ENCODE measurements at regions not wholly inside any gene's neighbourhood (a gene's known extent, or its start where the extent isn't known, plus 50 kb on each side); places are given as distances from the start of the nearest gene placed in this dataset.

DNA sequence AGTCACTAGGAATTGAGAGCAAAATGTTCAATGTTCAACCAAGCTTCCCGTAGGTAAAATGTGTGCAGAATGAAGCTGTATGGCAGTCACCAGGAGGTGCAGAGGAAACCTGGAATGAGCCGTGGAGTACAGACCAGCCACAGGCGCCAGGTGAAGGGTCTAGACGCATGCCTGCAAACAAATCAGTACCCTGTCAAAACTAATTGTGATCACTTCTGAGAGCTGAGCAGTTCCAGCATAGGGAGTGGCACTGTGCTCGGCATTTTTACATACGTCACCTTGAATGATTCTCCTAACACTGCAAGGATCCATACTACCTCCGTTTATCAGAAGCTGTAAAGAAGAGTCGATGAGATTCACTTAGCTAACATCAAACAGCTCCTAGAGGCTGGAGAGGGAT, 346.1 kb upstream of the ID2 start:
- no peaks in the 10 kb centered on the region for H3K4me1 ChIP-seq
- TF ChIP-seq CTCF (IDR thresholded peaks at IDR 0.05) (no peak), EP300 (IDR thresholded peaks at IDR 0.05) (no peak), POLR2A (IDR thresholded peaks at IDR 0.05) (no peak), POLR2AphosphoS5 (IDR thresholded peaks at IDR 0.05) (no peak)
- DNase-seq = no peak
- H3K4me3 ChIP-seq = no peak overlapping the region
- 83 to 90% (median 89%) methylated on average over 8 of the region's 8 CpGs for WGBS, 5 donors
- no peaks in the 10 kb centered on the region for H3K36me3 ChIP-seq
- no peaks in the 10 kb centered on the region for H3K27me3 ChIP-seq
- no peak overlapping the region for H3K27ac ChIP-seq
- H3K9me3 ChIP-seq = no peaks in the 10 kb centered on the region
- intact Hi-C loops (cut with DNase I; ENCODE audit: low total_unique reads) = no loop called here

GRCh38 chr2:8337321-8337720, 344.5 kb upstream of the ID2 start:
- Histone ChIP-seq H3K27me3 (no peaks in the 10 kb centered on the region), H3K36me3 (no peaks in the 10 kb centered on the region), H3K9me3 (no peaks in the 10 kb centered on the region), H3K4me3 (no peak overlapping the region), H3K27ac (no peak overlapping the region), H3K4me1 (no peaks in the 10 kb centered on the region)
- intact Hi-C loops (cut with DNase I; ENCODE audit: low total_unique reads) = no loop called here
- DNase-seq = peak in 1 of 2 donors; percentile 35
- TF ChIP-seq CTCF (IDR thresholded peaks at IDR 0.05) = no peak
- no peak for TF ChIP-seq EP300 (IDR thresholded peaks at IDR 0.05)
- TF ChIP-seq POLR2A (IDR thresholded peaks at IDR 0.05) = no peak
- TF ChIP-seq POLR2AphosphoS5 (IDR thresholded peaks at IDR 0.05) = no peak
- 79 to 88% (median 83%) methylated on average over 4 of the region's 4 CpGs for WGBS, 5 donors

DNA sequence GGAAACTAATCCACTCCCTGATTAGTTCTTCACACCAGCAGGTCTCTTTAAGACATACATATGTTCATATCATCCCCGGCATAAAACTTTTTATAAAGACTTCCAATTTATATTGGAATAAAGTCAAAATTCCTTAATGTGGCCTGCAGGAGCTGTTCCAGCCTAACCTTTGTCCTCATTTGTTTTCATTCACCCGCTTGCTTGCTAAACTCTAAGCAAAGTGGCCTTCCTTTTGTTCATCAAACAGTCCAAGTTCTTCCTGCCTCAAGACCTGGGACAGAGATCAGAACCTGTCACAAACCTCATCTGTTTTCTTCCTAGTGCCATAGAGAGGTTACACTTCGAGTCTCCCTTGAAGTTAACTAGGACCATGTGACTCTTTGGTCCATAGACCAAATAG, 339.4 kb upstream of the ID2 start:
- TF ChIP-seq CTCF (IDR thresholded peaks at IDR 0.05) = no peak
- TF ChIP-seq POLR2AphosphoS5 (IDR thresholded peaks at IDR 0.05) = no peak
- TF ChIP-seq EP300 (IDR thresholded peaks at IDR 0.05) = no peak
- no peak for TF ChIP-seq POLR2A (IDR thresholded peaks at IDR 0.05)
- WGBS, 5 donors = 35 to 52% (median 46%) methylated on average over 3 of the region's 3 CpGs
- no peaks in the 10 kb centered on the region for H3K27me3 ChIP-seq

DNA sequence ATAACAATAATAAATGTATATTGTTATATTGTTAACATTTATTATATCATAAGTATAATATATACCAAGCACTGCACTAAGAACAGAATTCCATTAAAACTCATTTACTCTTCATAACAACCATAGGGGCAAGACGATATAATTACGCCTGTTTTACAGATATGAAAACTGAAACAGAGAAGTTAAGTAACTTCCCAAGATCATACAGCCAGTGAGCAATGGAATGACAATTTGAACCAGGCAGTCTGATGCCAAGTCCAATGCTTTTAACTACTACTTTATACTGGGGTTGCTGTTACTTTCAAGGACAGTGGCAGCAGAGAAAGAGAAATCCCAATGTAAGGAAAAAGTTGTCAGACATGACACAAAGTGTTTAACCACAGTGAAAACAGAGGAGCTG, 338.8 kb upstream of the ID2 start:
- TF ChIP-seq POLR2A (IDR thresholded peaks at IDR 0.05) (no peak), CTCF (IDR thresholded peaks at IDR 0.05) (no peak), POLR2AphosphoS5 (IDR thresholded peaks at IDR 0.05) (no peak), EP300 (IDR thresholded peaks at IDR 0.05) (no peak)
- Histone ChIP-seq H3K36me3 (no peaks in the 10 kb centered on the region), H3K27me3 (no peaks in the 10 kb centered on the region), H3K9me3 (no peaks in the 10 kb centered on the region), H3K4me3 (no peak overlapping the region), H3K27ac (no peak overlapping the region), H3K4me1 (no peaks in the 10 kb centered on the region)
- 93 to 98% (median 95%) methylated on average over 2 of the region's 2 CpGs for WGBS, 5 donors
- DNase-seq = no peak
- intact Hi-C loops (cut with DNase I; ENCODE audit: low total_unique reads) = no loop called here

More for the DNA sequence above, 339.4 kb upstream of the ID2 start:
- H3K4me3 ChIP-seq = no peak overlapping the region
- H3K27ac ChIP-seq = no peak overlapping the region
- no peaks in the 10 kb centered on the region for H3K36me3 ChIP-seq
- intact Hi-C loops (cut with DNase I; ENCODE audit: low total_unique reads) = no loop called here
- H3K4me1 ChIP-seq = no peaks in the 10 kb centered on the region
- H3K9me3 ChIP-seq = no peaks in the 10 kb centered on the region
- DNase-seq = no peak
